IMR-90 (cell line): ENCODE measurements at regions not wholly inside any gene's neighbourhood (a gene's known extent, or its start where the extent isn't known, plus 50 kb on each side); places are given as distances from the start of the nearest gene placed in this dataset.

Experiments used
- CEBPB ChIP-seq: IDR thresholded peaks from 2 replicates; pipeline ENCODE4 v1.6.1; 2012; ENCODE audit warnings: low read depth, low read length, improper control_type of control experiment
- CHD1 ChIP-seq: IDR thresholded peaks from 2 replicates; pipeline ENCODE4 v1.6.1; 2012; ENCODE audit warnings: low read depth, low read length, improper control_type of control experiment
- CTCF ChIP-seq: conservative IDR thresholded peaks from 2 replicates; pipeline ENCODE4 v1.5.1; 2012; ENCODE audit warnings: mild to moderate bottlenecking, low read depth, low read length, improper control_type of control experiment
- MAZ ChIP-seq: IDR thresholded peaks from 2 replicates; pipeline ENCODE4 v1.6.1; 2012; ENCODE audit warnings: low read depth, mild to moderate bottlenecking, low read length, improper control_type of control experiment, moderate library complexity, borderline replicate concordance
- MXI1 ChIP-seq: IDR thresholded peaks from 2 replicates; pipeline ENCODE4 v1.6.1; 2012; ENCODE audit warnings: low read depth, mild to moderate bottlenecking, low read length, moderate library complexity, borderline replicate concordance
- POLR2A ChIP-seq: IDR thresholded peaks from 2 replicates; pipeline ENCODE4 v1.6.1; 2012; ENCODE audit warnings: mild to moderate bottlenecking, low read depth, low read length
- RFX5 ChIP-seq: IDR thresholded peaks from 2 replicates; pipeline ENCODE4 v1.8.0; 2012; ENCODE audit warnings: low read depth, mild to moderate bottlenecking, low read length, moderate library complexity

GRCh38 chr5:133763744-133764143 is 151.4 kb upstream of the FSTL4 start:
- no peak for TF ChIP-seq CTCF
- TF ChIP-seq MXI1, result no peak
- TF ChIP-seq POLR2A, result no peak
- no peak for TF ChIP-seq RFX5
- no peak for TF ChIP-seq MAZ
- TF ChIP-seq CEBPB, result no peak
- TF ChIP-seq CHD1, result no peak
